Activated CD4-positive, alpha-beta T cell treated with anti-CD3 and anti-CD28 coated beads for 24 hours (primary cell): ENCODE measurements at regions not wholly inside any gene's neighbourhood (a gene's known extent, or its start where the extent isn't known, plus 50 kb on each side); places are given as distances from the start of the nearest gene placed in this dataset.
"Not testable (repeated sequence)": the region's sequence is repeated elsewhere in the genome, so short reads cannot be mapped to it uniquely, and the experiment has no call there.

ENCODE experiments used
- DNase-seq, 2 donors: peaks; one replicate each; pipeline ENCODE4 v3.0.0-alpha.2; 2020; ENCODE audit warnings: low read depth in 2 of 2

GRCh38 chr7:94174375-94174774 lies 170.2 kb upstream of the BET1 start:
- no peak for DNase-seq

- DNase-seq, result no peak
These were observed 170.8 kb upstream of the BET1 start for GRCh38 chr7:94174956-94175355.

GRCh38 chr7:94176694-94177200 lies 172.6 kb upstream of the BET1 start:
- DNase-seq, result no peak

- no peak for DNase-seq
These were observed 173.3 kb upstream of the BET1 start for GRCh38 chr7:94177441-94177840.

GRCh38 chr7:94178230-94178629 lies 174.1 kb upstream of the BET1 start:
- DNase-seq, result no peak

- DNase-seq, result no peak
These were observed 175.3 kb upstream of the BET1 start for GRCh38 chr7:94179466-94179865.

- DNase-seq, result no peak
These were observed 177.9 kb upstream of the BET1 start for GRCh38 chr7:94182066-94182465.

GRCh38 chr7:94182721-94183120 lies 178.6 kb upstream of the BET1 start:
- no peak for DNase-seq

GRCh38 chr7:94183289-94183749 lies 179.2 kb upstream of the BET1 start:
- DNase-seq, result no peak

- no peak for DNase-seq
These were observed 179.7 kb upstream of the BET1 start for GRCh38 chr7:94183891-94184290.

- no peak for DNase-seq
These were observed 184.2 kb upstream of the BET1 start for GRCh38 chr7:94188350-94188749.

- no peak for DNase-seq
These were observed 186.5 kb upstream of the BET1 start for GRCh38 chr7:94190599-94191061.

GRCh38 chr7:94194426-94194825 lies 190.3 kb upstream of the BET1 start:
- not testable (repeated sequence) for DNase-seq

- DNase-seq, result no peak
These were observed 191.0 kb upstream of the BET1 start for GRCh38 chr7:94195201-94195600.

GRCh38 chr7:94195813-94196212 lies 191.7 kb upstream of the BET1 start:
- no peak for DNase-seq

- no peak for DNase-seq
These were observed 189.2 kb upstream of the COL1A2 start for GRCh38 chr7:94205529-94205928.

- DNase-seq, result no peak
These were observed 188.4 kb upstream of the COL1A2 start for GRCh38 chr7:94206295-94206694.

- no peak for DNase-seq
These were observed 182.5 kb upstream of the COL1A2 start for GRCh38 chr7:94212160-94212559.

GRCh38 chr7:94216944-94217461 lies 177.7 kb upstream of the COL1A2 start:
- no peak for DNase-seq

GRCh38 chr7:94217766-94218165 lies 176.9 kb upstream of the COL1A2 start:
- no peak for DNase-seq

GRCh38 chr7:94222516-94222915 lies 172.2 kb upstream of the COL1A2 start:
- no peak for DNase-seq

- no peak for DNase-seq
These were observed 171.2 kb upstream of the COL1A2 start for GRCh38 chr7:94223375-94224084.

GRCh38 chr7:94228223-94228622 lies 166.5 kb upstream of the COL1A2 start:
- DNase-seq, result no peak
